ENCODE measurements at regions not wholly inside any gene's neighbourhood (a gene's known extent, or its start where the extent isn't known, plus 50 kb on each side); places are given as distances from the start of the nearest gene placed in this dataset.

DNA sequence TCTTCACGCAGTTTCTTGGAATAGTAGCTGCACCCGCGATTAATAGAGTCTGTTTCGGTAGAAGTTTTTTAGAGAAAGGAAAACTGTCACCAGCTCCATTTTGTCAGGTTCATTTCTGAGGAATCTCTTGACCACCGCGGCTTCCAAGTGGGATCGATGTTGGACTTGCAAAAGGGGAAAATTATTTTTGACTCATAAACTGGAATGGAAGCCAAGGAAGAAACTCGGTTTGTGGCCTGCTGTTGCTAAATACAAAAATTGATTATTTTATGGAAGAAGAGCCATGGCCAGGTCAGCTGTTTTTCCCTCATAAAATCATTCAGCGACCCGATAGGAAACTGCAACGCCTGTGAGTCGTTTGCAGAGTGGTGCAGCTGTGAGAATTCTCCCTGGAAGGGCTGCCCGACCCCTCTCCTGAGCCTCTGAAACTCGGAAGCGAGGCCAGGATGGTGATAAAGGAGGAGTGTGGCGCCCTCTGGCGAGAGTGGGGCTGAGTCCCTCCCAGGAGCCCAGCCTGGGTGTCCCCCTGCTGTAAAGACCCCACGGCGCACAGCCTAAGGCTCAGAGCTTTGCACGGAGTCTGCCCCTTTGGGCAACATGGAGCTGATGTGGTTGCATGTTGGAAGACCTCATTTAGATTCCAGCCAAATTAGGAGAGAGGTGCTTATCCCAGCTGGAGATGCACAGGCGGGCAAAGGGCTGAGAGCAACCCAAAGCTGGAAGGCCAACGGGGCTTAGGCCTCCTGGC lies 83.6 kb upstream of the SLC25A33 start:
- FAIRE-seq (no peak), ATAC-seq (peak; percentile 76 to 94; a peak in 5 of 6 replicates), DNase-seq (ENCODE audit: low read depth in 1 of 2, low spot score in 1 of 2) (peak; percentile 35 to 44)
- Histone ChIP-seq H3K4me3 (no peak overlapping the region), H3K4me2 (no peak overlapping the region), H3K4me1 (no peaks in the 10 kb centered on the region), H3K27ac (peak overlapping the region; percentile 22 to 31; a peak in 1 of 6 replicates), H3K9me3 (no peaks in the 10 kb centered on the region)
- ChIA-PET POLR2A (no interaction called here), CTCF (interaction anchor here (0.6 to 2.4 kb wide), 26 partner anchors 9 to 351 kb away, joined by 3 to 16 read pairs (median 4); partner anchors contain the start of gene H6PD)
- 60% methylated on average over 17 of the region's 22 CpGs for WGBS (ENCODE audit: missing lambda C conversion rate)
- TF ChIP-seq, protein P1, sequence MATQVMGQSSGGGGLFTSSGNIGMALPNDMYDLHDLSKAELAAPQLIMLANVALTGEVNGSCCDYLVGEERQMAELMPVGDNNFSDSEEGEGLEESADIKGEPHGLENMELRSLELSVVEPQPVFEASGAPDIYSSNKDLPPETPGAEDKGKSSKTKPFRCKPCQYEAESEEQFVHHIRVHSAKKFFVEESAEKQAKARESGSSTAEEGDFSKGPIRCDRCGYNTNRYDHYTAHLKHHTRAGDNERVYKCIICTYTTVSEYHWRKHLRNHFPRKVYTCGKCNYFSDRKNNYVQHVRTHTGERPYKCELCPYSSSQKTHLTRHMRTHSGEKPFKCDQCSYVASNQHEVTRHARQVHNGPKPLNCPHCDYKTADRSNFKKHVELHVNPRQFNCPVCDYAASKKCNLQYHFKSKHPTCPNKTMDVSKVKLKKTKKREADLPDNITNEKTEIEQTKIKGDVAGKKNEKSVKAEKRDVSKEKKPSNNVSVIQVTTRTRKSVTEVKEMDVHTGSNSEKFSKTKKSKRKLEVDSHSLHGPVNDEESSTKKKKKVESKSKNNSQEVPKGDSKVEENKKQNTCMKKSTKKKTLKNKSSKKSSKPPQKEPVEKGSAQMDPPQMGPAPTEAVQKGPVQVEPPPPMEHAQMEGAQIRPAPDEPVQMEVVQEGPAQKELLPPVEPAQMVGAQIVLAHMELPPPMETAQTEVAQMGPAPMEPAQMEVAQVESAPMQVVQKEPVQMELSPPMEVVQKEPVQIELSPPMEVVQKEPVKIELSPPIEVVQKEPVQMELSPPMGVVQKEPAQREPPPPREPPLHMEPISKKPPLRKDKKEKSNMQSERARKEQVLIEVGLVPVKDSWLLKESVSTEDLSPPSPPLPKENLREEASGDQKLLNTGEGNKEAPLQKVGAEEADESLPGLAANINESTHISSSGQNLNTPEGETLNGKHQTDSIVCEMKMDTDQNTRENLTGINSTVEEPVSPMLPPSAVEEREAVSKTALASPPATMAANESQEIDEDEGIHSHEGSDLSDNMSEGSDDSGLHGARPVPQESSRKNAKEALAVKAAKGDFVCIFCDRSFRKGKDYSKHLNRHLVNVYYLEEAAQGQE (IDR thresholded peaks at IDR 0.05) = no peak
- no peak for TF ChIP-seq EP300 (IDR thresholded peaks at IDR 0.05)
- TF ChIP-seq CBX2 (IDR thresholded peaks at IDR 0.05; ENCODE audit: borderline replicate concordance, low read depth) = no peak
- TF ChIP-seq HOXB13 (CRISPR knock-in tag; IDR thresholded peaks at IDR 0.05; ENCODE audit: low read depth) = no peak
- TF ChIP-seq ZNF302 (CRISPR knock-in tag; IDR thresholded peaks at IDR 0.05) = no peak
- TF ChIP-seq, protein P2, sequence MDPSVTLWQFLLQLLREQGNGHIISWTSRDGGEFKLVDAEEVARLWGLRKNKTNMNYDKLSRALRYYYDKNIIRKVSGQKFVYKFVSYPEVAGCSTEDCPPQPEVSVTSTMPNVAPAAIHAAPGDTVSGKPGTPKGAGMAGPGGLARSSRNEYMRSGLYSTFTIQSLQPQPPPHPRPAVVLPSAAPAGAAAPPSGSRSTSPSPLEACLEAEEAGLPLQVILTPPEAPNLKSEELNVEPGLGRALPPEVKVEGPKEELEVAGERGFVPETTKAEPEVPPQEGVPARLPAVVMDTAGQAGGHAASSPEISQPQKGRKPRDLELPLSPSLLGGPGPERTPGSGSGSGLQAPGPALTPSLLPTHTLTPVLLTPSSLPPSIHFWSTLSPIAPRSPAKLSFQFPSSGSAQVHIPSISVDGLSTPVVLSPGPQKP (IDR thresholded peaks at IDR 0.05; ENCODE audit: low read depth, low read length) = no peak
- TF ChIP-seq CHD4 (IDR thresholded peaks at IDR 0.05; ENCODE audit: borderline replicate concordance) = no peak
- TF ChIP-seq, protein P3, sequence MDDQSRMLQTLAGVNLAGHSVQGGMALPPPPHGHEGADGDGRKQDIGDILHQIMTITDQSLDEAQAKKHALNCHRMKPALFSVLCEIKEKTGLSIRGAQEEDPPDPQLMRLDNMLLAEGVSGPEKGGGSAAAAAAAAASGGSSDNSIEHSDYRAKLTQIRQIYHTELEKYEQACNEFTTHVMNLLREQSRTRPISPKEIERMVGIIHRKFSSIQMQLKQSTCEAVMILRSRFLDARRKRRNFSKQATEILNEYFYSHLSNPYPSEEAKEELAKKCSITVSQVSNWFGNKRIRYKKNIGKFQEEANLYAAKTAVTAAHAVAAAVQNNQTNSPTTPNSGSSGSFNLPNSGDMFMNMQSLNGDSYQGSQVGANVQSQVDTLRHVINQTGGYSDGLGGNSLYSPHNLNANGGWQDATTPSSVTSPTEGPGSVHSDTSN (IDR thresholded peaks at IDR 0.05) = no peak
- peak; percentile 82 to 83 for TF ChIP-seq RAD21 (conservative IDR thresholded peaks at IDR 0.05 in 1 of 2, IDR thresholded peaks at IDR 0.05 in 1 of 2)
- peak; percentile 87 for TF ChIP-seq SMC3 (IDR thresholded peaks at IDR 0.05)
- TF ChIP-seq, protein P4, sequence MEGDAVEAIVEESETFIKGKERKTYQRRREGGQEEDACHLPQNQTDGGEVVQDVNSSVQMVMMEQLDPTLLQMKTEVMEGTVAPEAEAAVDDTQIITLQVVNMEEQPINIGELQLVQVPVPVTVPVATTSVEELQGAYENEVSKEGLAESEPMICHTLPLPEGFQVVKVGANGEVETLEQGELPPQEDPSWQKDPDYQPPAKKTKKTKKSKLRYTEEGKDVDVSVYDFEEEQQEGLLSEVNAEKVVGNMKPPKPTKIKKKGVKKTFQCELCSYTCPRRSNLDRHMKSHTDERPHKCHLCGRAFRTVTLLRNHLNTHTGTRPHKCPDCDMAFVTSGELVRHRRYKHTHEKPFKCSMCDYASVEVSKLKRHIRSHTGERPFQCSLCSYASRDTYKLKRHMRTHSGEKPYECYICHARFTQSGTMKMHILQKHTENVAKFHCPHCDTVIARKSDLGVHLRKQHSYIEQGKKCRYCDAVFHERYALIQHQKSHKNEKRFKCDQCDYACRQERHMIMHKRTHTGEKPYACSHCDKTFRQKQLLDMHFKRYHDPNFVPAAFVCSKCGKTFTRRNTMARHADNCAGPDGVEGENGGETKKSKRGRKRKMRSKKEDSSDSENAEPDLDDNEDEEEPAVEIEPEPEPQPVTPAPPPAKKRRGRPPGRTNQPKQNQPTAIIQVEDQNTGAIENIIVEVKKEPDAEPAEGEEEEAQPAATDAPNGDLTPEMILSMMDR (IDR thresholded peaks at IDR 0.05) = peak; percentile 59
- no peak for TF ChIP-seq KDM1A (IDR thresholded peaks at IDR 0.05; ENCODE audit: low read depth)
- TF ChIP-seq JUNB (IDR thresholded peaks at IDR 0.05) = no peak
- no peak for TF ChIP-seq JUN (IDR thresholded peaks at IDR 0.05)

DNA sequence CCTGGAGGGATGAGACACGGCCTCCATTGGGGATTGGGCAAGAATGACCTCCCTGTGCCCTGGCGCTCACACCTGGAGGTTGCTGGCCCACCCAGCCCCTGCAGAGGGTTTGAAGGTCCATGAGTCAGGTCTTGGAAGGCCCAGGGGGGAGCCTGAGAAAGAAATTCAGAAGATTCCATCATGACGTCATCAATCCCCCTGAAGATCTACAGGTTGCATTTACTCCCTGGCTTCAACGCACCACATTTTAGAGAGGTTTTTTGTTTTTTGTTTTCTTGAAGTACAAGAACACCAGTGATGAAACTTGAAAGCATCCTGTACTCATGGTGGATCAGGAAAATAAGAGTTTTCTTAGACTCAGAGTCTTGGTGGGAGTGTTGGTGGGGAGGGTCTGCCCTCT lies 82.4 kb upstream of the SLC25A33 start:
- Histone ChIP-seq H3K27ac (no peak overlapping the region), H3K9me3 (no peaks in the 10 kb centered on the region), H3K4me2 (no peak overlapping the region), H3K4me3 (no peak overlapping the region), H3K4me1 (no peaks in the 10 kb centered on the region)
- FAIRE-seq = no peak
- no peak for ATAC-seq
- ChIA-PET POLR2A (no interaction called here), CTCF (interaction anchor here (0.6 to 2.4 kb wide), 5 partner anchors 13 to 167 kb away, joined by 3 to 16 read pairs (median 3); no protein-coding TSS in a partner anchor)
- no peak for DNase-seq (ENCODE audit: low read depth in 1 of 2, low spot score in 1 of 2)
- 84% methylated on average over 4 of the region's 4 CpGs for WGBS (ENCODE audit: missing lambda C conversion rate)
- TF ChIP-seq EHF (CRISPR knock-in tag; IDR thresholded peaks at IDR 0.05) (no peak), POLR2AphosphoS2 (conservative IDR thresholded peaks at IDR 0.05; ENCODE audit: low read length) (no peak), RCOR1 (IDR thresholded peaks at IDR 0.05; ENCODE audit: low read depth, low read length) (no peak), MAFK (IDR thresholded peaks at IDR 0.05; ENCODE audit: partially characterized antibody) (no peak), KDM1A (IDR thresholded peaks at IDR 0.05; ENCODE audit: low read depth) (no peak), HEYL (CRISPR knock-in tag; IDR thresholded peaks at IDR 0.05) (no peak), NFE2L2 (conservative IDR thresholded peaks at IDR 0.05; ENCODE audit: low read length) (no peak), HOXB13 (CRISPR knock-in tag; IDR thresholded peaks at IDR 0.05; ENCODE audit: low read depth) (no peak), RARB (CRISPR knock-in tag; IDR thresholded peaks at IDR 0.05) (no peak), EHMT2 (IDR thresholded peaks at IDR 0.05; ENCODE audit: low read depth) (no peak)
- TF ChIP-seq, protein P5, sequence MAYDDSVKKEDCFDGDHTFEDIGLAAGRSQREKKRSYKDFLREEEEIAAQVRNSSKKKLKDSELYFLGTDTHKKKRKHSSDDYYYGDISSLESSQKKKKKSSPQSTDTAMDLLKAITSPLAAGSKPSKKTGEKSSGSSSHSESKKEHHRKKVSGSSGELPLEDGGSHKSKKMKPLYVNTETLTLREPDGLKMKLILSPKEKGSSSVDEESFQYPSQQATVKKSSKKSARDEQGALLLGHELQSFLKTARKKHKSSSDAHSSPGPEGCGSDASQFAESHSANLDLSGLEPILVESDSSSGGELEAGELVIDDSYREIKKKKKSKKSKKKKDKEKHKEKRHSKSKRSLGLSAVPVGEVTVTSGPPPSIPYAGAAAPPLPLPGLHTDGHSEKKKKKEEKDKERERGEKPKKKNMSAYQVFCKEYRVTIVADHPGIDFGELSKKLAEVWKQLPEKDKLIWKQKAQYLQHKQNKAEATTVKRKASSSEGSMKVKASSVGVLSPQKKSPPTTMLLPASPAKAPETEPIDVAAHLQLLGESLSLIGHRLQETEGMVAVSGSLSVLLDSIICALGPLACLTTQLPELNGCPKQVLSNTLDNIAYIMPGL (CRISPR knock-in tag; IDR thresholded peaks at IDR 0.05; ENCODE audit: borderline replicate concordance) = no peak
